ENCODE measurements at regions not wholly inside any gene's neighbourhood (a gene's known extent, or its start where the extent isn't known, plus 50 kb on each side); places are given as distances from the start of the nearest gene placed in this dataset.

- Histone ChIP-seq H3K9me1 (ENCODE audit: insufficient read depth, low read length) (no peaks in the 10 kb centered on the region), H2AK5ac (ENCODE audit: low read depth, low read length) (no peak overlapping the region), H3K9me3 (ENCODE audit: control insufficient read depth, insufficient read depth, low read length) (no peaks in the 10 kb centered on the region; the same call in 1 of the 2 replicates), H3K23ac (ENCODE audit: low read depth, low read length) (no peak overlapping the region), H4K5ac (ENCODE audit: low read depth, low read length) (no peak overlapping the region), H2AFZ (replicated peaks; ENCODE audit: low read length, poor library complexity) (no peak overlapping the region), H3K14ac (replicated peaks; ENCODE audit: low read depth, low read length) (no peak overlapping the region), H3K27ac (ENCODE audit: insufficient read depth, low read length) (no peak overlapping the region), H2BK20ac (ENCODE audit: low read depth, low read length) (no peak overlapping the region), H3K4me2 (ENCODE audit: low read depth, low read length) (no peak overlapping the region), H2BK5ac (ENCODE audit: low read depth, low read length, poor library complexity, severe bottlenecking) (no peak overlapping the region), H4K8ac (ENCODE audit: low read depth in 2 of 2, low read length in 2 of 2) (no peak overlapping the region), H2AK9ac (replicated peaks; ENCODE audit: low read depth, low read length, poor library complexity) (no peak overlapping the region), H2BK120ac (ENCODE audit: low read depth, low read length) (no peak overlapping the region), H3K79me1 (ENCODE audit: low read depth in 1 of 2, low read length in 2 of 2) (no peaks in the 10 kb centered on the region), H3K9ac (ENCODE audit: low read depth, low read length) (no peak overlapping the region), H3K4me1 (ENCODE audit: control insufficient read depth, insufficient read depth, low read length) (no peaks in the 10 kb centered on the region), H3K4ac (ENCODE audit: low read depth, low read length) (no peak overlapping the region), H4K20me1 (ENCODE audit: insufficient read depth, low read length) (no peaks in the 10 kb centered on the region), H3K18ac (ENCODE audit: low read depth, low read length) (no peak overlapping the region), H3K56ac (ENCODE audit: extremely low read depth, insufficient read depth, low read length) (no peak overlapping the region), H3K27me3 (ENCODE audit: control insufficient read depth, insufficient read depth, low read length) (no peaks in the 10 kb centered on the region), H2BK15ac (ENCODE audit: low read depth, low read length) (no peak overlapping the region), H4K91ac (ENCODE audit: insufficient read depth, low read depth, low read length) (no peak overlapping the region), H3K36me3 (ENCODE audit: control insufficient read depth, insufficient read depth, low read length) (no peaks in the 10 kb centered on the region), H3K4me3 (ENCODE audit: insufficient read depth, low read depth, low read length) (no peak overlapping the region)
- dilution Hi-C loops (cut with HindIII; ENCODE audit: low sequenced_read_pairs, unreplicated experiment), result no loop called here
- in situ Hi-C loops (cut with MboI; ENCODE audit: low sequenced_read_pairs), result no loop called here
- 73% methylated on average over 3 of the region's 8 CpGs; no CpG with 5 or more reads in 1 of the 2 experiments for WGBS, 2 experiments (ENCODE audit: extremely low coverage in 2 of 2, insufficient read length in 1 of 2)
- POLR2A ChIA-PET (ENCODE audit: unreplicated experiment), result no interaction called here
- intact Hi-C loops (cut with micrococcal nuclease), result no loop called here
- CTCF ChIA-PET, result no interaction called here
- BruUV-seq (replicated peaks), result no TSS peak
- TF ChIP-seq RCOR1 (IDR thresholded peaks at IDR 0.05; ENCODE audit: insufficient replicate concordance, low read length), result no peak
- TF ChIP-seq RFX5 (IDR thresholded peaks at IDR 0.05; ENCODE audit: low read depth, low read length), result no peak
- no peak for TF ChIP-seq MAZ (IDR thresholded peaks at IDR 0.05; ENCODE audit: borderline replicate concordance, low read depth, low read length)
- TF ChIP-seq SMC3 (IDR thresholded peaks at IDR 0.05; ENCODE audit: low read depth, low read length), result no peak
- TF ChIP-seq, protein P1, sequence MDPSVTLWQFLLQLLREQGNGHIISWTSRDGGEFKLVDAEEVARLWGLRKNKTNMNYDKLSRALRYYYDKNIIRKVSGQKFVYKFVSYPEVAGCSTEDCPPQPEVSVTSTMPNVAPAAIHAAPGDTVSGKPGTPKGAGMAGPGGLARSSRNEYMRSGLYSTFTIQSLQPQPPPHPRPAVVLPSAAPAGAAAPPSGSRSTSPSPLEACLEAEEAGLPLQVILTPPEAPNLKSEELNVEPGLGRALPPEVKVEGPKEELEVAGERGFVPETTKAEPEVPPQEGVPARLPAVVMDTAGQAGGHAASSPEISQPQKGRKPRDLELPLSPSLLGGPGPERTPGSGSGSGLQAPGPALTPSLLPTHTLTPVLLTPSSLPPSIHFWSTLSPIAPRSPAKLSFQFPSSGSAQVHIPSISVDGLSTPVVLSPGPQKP (IDR thresholded peaks at IDR 0.05; ENCODE audit: borderline replicate concordance, low read depth, low read length), result no peak
- no peak for TF ChIP-seq FOS (IDR thresholded peaks at IDR 0.05; ENCODE audit: low read depth, low read length)
- no peak for TF ChIP-seq MXI1 (IDR thresholded peaks at IDR 0.05; ENCODE audit: borderline replicate concordance, low read depth, low read length)
- no peak for TF ChIP-seq RAD21 (IDR thresholded peaks at IDR 0.05; ENCODE audit: low read length)
- DNase-seq (peak; percentile 16), ATAC-seq (ENCODE audit: low read depth) (no peak)
Measured at GRCh38 chr9:108687006-108687987, 168.5 kb downstream of the ACTL7B start.
